HUDEP-2 (cell line): ENCODE measurements at regions not wholly inside any gene's neighbourhood (a gene's known extent, or its start where the extent isn't known, plus 50 kb on each side); places are given as distances from the start of the nearest gene placed in this dataset.
"Not testable (repeated sequence)": the region's sequence is repeated elsewhere in the genome, so short reads cannot be mapped to it uniquely, and the experiment has no call there.

Experiments used
- DNase-seq, 76 experiments: peaks; one replicate each; lab custom pipeline; 2025; ENCODE audit not compliant: unreplicated experiment in 76 of 76; lab: John Stamatoyannopoulos, UW

GRCh38 chr3:178137831-178138230 lies 398.4 kb upstream of the KCNMB2 start:
- DNase-seq: no peak

- DNase-seq: no peak
These were observed 397.1 kb upstream of the KCNMB2 start for GRCh38 chr3:178139116-178139515.

GRCh38 chr3:178140531-178141304 lies 395.5 kb upstream of the KCNMB2 start:
- no peak for DNase-seq

GRCh38 chr3:178141305-178141684 lies 394.9 kb upstream of the KCNMB2 start:
- DNase-seq: not testable (repeated sequence)

- DNase-seq: no peak
These were observed 389.8 kb upstream of the KCNMB2 start for GRCh38 chr3:178146406-178146831.

GRCh38 chr3:178147001-178147400 lies 389.2 kb upstream of the KCNMB2 start:
- DNase-seq: no peak

- no peak for DNase-seq
These were observed 384.0 kb upstream of the KCNMB2 start for GRCh38 chr3:178152031-178152806.

- DNase-seq: no peak
These were observed 383.2 kb upstream of the KCNMB2 start for GRCh38 chr3:178152988-178153387.

- no peak for DNase-seq
These were observed 380.7 kb upstream of the KCNMB2 start for GRCh38 chr3:178155521-178155920.

GRCh38 chr3:178156301-178156700 lies 379.9 kb upstream of the KCNMB2 start:
- DNase-seq: no peak

- DNase-seq: no peak
These were observed 376.5 kb upstream of the KCNMB2 start for GRCh38 chr3:178159691-178160220.

- DNase-seq: peak in 2 of 76 experiments; percentile 8 to 13
These were observed 366.8 kb upstream of the KCNMB2 start for GRCh38 chr3:178169421-178169820.

GRCh38 chr3:178170698-178171535 lies 365.3 kb upstream of the KCNMB2 start:
- peak in 43 of 76 experiments; percentile 1 to 94 (median 76) for DNase-seq

GRCh38 chr3:178172121-178172520 lies 364.1 kb upstream of the KCNMB2 start:
- DNase-seq: no peak

- DNase-seq: no peak
These were observed 361.9 kb upstream of the KCNMB2 start for GRCh38 chr3:178174201-178174915.

GRCh38 chr3:178181088-178181487 lies 355.1 kb upstream of the KCNMB2 start:
- no peak for DNase-seq

- no peak for DNase-seq
These were observed 354.5 kb upstream of the KCNMB2 start for GRCh38 chr3:178181784-178182183.

- DNase-seq: no peak
These were observed 353.9 kb upstream of the KCNMB2 start for GRCh38 chr3:178182337-178182779.

- DNase-seq: no peak
These were observed 351.4 kb upstream of the KCNMB2 start for GRCh38 chr3:178184833-178185232.

- no peak for DNase-seq
These were observed 349.6 kb upstream of the KCNMB2 start for GRCh38 chr3:178186666-178187065.
